HFF-Myc (cell line): ENCODE measurements at regions not wholly inside any gene's neighbourhood (a gene's known extent, or its start where the extent isn't known, plus 50 kb on each side); places are given as distances from the start of the nearest gene placed in this dataset.

Experiments
- DNase-seq: peaks from one replicate; pipeline ENCODE4 v3.0.0-alpha.2; 2011; ENCODE audit warnings: low read depth; ENCODE audit errors: extremely low read depth
- H3K4me3 ChIP-seq: replicated peaks from 2 replicates; pipeline ENCODE4 v1.5.1; 2011; ENCODE audit warnings: low read depth, mild to moderate bottlenecking, control low read depth, low read length
- CTCF ChIP-seq: IDR thresholded peaks from 2 replicates; pipeline ENCODE4 v1.5.1; 2012; ENCODE audit warnings: mild to moderate bottlenecking, low read depth, low read length, control low read depth; ENCODE audit errors: missing control alignments

DNA sequence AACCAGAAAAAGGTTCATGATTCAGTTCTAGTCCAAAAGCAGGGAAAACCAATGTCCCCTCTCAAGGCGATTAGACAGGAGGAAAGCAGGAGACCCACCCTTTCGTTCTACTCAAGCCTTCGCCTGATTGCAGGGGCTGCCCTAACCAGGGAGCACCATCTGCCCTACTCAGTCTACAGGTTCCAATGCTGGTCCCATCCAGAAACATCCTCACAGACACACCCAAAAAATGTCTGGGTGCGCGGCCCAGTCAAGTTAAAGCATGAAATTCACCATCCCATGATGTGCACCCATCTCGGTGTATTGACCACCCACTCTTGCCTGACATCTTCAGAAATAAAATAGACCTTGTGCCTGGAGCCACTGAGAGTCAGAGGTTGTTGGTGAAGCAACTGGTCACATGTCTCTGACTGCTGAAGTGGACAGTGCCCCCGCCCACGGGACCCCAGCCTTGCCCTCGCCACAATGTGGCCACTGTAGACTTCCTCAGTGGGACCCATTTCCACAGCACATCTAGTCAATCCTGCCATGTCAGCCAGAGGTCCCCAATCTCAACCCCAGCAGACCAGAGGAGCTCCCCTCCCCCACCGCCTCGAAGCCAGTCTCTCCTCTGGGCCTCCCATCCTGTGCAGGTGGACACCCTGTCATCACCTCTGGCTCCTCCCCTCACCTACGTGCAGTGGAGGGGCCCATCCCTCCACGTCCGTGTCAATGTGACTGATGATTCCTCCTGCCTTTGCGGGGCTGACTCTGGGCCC, 116.3 kb upstream of the PPP2R2D start:
- no peak for TF ChIP-seq CTCF
- DNase-seq = no peak
- no peak overlapping the region for H3K4me3 ChIP-seq

DNA sequence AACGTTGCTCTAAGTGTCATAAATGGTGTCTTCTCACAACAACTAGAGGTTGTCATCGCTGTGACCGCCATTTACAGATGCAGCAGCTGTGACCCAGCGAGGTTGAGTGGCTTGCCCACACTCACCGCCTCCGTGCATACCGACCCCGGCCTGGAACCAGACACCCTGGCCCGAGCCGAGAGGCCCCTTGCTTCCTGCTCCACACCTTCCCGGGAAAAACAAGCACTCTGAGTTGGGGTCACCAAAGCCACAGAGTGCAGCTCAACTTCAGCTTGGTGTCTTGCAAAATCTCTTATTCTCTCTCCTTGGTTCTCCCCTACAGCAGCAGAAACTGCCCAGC, 115.7 kb upstream of the PPP2R2D start:
- no peak for DNase-seq
- H3K4me3 ChIP-seq = no peak overlapping the region
- TF ChIP-seq CTCF = no peak

DNA sequence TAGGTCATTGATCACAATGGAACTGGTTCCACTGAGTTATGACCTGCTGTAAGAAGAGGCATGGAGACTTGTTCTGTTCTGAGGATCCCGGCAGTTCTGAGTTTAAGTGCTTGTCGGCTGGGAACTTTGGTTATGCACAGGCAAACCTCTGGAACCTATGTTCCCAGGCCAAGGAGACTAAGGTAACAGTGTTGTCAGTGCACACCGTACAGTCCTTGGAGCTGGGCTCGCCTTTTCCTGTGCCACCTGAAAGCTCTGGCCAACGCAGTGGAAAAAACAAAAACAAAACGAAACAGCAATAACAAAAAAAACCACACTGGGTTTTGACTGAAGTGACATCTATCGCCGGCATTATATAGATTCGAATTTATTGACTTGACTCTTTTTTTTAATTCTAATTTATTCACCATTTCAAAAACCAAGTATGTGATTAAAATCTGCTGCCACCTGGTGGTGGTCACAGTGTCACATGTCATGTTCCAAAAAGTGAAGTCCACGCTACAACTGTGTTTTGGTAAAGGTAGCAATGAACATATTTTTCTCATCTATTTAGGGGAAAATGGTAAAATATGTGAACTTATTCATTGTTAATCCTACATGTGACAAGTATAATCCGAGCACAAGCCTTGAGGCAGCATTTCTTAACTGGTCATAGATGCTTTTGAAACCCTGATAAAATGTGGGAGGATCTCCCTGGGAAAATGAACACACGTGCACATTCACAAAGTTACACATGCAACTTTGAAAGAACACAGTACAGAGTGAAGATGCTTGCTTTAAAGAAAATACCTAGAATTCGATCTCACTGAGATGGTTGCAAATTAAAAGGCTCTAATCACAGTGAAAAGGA, 113.8 kb upstream of the PPP2R2D start:
- H3K4me3 ChIP-seq = no peak overlapping the region
- DNase-seq = no peak
- TF ChIP-seq CTCF = peak; percentile 49

DNA sequence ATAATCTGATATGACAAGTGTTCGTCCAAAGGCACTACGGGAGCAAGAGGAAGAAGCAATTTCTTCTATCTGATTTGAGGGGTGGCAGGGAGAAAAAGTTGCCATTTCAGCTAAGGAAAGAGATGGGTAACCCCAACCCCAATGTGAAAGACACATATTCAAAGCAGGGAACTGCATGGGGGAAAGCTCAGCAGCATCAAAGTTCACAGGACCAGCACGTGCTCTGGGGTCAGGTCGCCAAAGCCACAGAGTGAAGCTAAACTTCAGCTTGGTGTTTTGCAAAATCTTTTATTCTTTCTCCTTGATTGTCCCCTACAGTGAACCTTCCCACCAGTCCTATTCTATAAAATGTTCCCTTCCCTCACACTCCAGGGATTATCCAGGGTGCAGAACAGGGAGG, 112.8 kb upstream of the PPP2R2D start:
- no peak overlapping the region for H3K4me3 ChIP-seq
- TF ChIP-seq CTCF = no peak
- no peak for DNase-seq

GRCh38 chr10:131788386-131788785, 112.4 kb upstream of the PPP2R2D start:
- DNase-seq = no peak
- no peak for TF ChIP-seq CTCF

DNA sequence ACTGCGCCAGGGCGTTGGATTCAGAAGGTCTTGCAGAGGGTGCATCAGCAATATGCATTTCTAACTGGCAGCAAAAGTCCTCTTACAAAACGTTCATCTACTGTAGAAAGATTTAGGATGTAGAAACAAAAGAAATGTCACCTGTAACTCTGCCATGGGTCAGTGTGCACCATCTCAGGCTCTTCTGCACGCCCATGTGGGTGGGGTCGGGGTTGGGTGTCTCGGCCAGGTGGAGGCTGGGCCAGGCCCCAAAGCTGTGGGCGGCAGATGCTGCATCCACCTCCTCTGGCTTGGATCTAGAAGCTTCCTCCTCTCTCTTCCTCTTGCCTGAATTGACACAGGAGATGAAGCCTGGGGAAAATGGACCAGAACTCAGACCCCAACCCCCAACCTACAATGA, 111.3 kb upstream of the PPP2R2D start:
- no peak for DNase-seq
- no peak overlapping the region for H3K4me3 ChIP-seq
- no peak for TF ChIP-seq CTCF

More at GRCh38 chr10:131788386-131788785, 112.4 kb upstream of the PPP2R2D start:
- no peak overlapping the region for H3K4me3 ChIP-seq
